ENCODE measurements at regions not wholly inside any gene's neighbourhood (a gene's known extent, or its start where the extent isn't known, plus 50 kb on each side); places are given as distances from the start of the nearest gene placed in this dataset.

DNA sequence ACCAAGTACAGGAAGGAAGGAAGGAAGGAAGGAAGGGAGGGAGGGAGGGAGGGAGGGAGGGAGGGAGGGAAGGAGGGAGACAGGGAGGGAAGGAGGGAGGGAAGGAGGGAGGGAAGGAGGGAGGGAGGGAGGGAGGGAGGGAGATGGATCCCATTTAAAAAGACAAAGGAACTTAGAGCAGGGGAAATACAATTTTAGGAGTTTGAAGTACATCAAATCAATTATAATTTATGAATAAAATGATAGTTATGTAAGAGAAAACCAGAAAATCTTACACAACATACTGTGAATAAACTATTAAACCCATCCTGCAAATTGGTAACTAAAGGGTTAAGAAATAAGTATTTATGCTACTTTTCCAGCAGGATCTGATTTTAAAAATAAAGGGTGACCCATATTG, 475.9 kb downstream of the HDGFL1 start:
- ATAC-seq = no peak
- H3K4me1 ChIP-seq = no peaks in the 10 kb centered on the region
- no peak overlapping the region for H3K27ac ChIP-seq
- no peaks in the 10 kb centered on the region for H3K9me3 ChIP-seq
- H3K4me3 ChIP-seq = no peak overlapping the region
- H3K36me3 ChIP-seq = no peaks in the 10 kb centered on the region
- TF ChIP-seq, protein P1, sequence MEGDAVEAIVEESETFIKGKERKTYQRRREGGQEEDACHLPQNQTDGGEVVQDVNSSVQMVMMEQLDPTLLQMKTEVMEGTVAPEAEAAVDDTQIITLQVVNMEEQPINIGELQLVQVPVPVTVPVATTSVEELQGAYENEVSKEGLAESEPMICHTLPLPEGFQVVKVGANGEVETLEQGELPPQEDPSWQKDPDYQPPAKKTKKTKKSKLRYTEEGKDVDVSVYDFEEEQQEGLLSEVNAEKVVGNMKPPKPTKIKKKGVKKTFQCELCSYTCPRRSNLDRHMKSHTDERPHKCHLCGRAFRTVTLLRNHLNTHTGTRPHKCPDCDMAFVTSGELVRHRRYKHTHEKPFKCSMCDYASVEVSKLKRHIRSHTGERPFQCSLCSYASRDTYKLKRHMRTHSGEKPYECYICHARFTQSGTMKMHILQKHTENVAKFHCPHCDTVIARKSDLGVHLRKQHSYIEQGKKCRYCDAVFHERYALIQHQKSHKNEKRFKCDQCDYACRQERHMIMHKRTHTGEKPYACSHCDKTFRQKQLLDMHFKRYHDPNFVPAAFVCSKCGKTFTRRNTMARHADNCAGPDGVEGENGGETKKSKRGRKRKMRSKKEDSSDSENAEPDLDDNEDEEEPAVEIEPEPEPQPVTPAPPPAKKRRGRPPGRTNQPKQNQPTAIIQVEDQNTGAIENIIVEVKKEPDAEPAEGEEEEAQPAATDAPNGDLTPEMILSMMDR (IDR thresholded peaks at IDR 0.05) = no peak
- no peak for TF ChIP-seq POLR2A (IDR thresholded peaks at IDR 0.05)
- DNase-seq = no peak
- intact Hi-C loops (cut with DNase I) = no loop called here
- H3K27me3 ChIP-seq = no peaks in the 10 kb centered on the region

DNA sequence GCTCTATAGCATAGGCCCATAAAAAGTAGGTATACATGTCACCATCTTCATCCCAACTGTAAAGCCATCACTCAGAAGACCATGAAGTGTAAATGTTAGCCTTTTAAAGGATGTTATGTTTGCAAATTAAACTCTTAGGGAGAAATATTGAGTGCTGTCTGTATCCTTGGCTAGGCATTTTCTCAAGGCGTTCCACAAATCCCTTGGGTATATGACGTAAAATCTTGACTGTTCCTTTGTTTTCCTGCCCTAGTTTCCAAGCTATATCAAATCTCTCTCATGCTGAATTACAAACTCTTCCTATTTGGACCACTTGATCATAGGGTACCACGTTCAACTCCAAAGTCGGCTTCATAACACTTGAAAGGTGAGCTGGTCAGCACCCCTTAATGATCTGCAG, 486.2 kb downstream of the HDGFL1 start:
- DNase-seq (no peak), ATAC-seq (peak in 1 of 4 donors; percentile 68)
- Histone ChIP-seq H3K27ac (no peak overlapping the region), H3K4me3 (no peak overlapping the region), H3K4me1 (no peaks in the 10 kb centered on the region), H3K36me3 (no peaks in the 10 kb centered on the region), H3K27me3 (no peaks in the 10 kb centered on the region), H3K9me3 (peaks cover 0 to 23% (median 4%) of the 10 kb centered on the region in 12 donors)
- TF ChIP-seq, protein P1 (IDR thresholded peaks at IDR 0.05) = no peak
- TF ChIP-seq POLR2A (IDR thresholded peaks at IDR 0.05) = no peak
- WGBS, 4 donors = 53 to 80% (median 65%) methylated on average over 4 of the region's 4 CpGs
- intact Hi-C loops (cut with DNase I) = no loop called here

DNA sequence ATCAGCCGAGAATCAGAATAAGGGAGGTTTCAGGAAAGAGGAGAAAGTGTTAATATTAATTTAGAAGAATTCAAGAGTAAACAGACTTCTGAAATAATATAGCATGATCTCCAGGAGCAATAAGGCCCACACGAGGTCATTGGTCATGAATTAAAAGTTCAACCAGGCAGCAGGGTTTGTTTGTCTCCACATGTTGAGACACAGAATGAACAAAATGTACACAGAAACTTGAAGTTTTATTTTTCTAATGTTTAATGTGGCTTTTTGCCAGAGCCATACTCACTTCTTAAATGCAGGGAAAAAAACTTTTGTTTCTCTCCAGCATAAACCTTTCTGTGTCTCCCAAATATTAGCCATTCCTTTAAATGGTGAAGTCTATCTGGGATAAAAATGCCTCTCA, 504.5 kb downstream of the HDGFL1 start:
- DNase-seq (no peak), ATAC-seq (no peak)
- intact Hi-C loops (cut with DNase I) = no loop called here
- Histone ChIP-seq H3K27me3 (no peaks in the 10 kb centered on the region), H3K4me1 (no peaks in the 10 kb centered on the region), H3K4me3 (no peak overlapping the region), H3K27ac (no peak overlapping the region), H3K36me3 (no peaks in the 10 kb centered on the region), H3K9me3 (peaks cover 0 to 18% (median 6%) of the 10 kb centered on the region in 12 donors)
- WGBS, 4 donors = 70 to 75% (median 73%) methylated on average over 2 of the region's 2 CpGs
- no peak for TF ChIP-seq POLR2A (IDR thresholded peaks at IDR 0.05)
- TF ChIP-seq, protein P1 (IDR thresholded peaks at IDR 0.05) = no peak

DNA sequence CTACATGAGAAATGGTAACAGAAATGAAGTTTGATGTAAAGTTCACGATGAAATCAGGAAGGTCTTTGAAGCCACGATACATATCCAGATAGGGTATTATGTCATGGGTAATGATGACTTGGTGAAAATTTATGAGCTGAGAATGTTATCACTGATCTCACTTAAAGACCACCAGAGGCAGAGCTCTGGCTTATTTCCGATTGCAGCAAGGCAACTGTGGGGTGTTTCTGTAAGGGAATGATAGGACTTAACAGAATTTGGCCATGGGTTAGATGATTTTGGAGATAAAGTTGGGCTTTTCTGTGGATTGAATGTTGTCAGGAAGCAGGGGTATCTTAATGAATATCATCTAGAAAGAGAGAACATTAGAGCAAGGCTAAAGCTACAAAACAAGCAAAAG, 508.4 kb downstream of the HDGFL1 start:
- Histone ChIP-seq H3K36me3 (no peaks in the 10 kb centered on the region), H3K4me1 (no peaks in the 10 kb centered on the region), H3K27ac (no peak overlapping the region), H3K4me3 (no peak overlapping the region), H3K27me3 (no peaks in the 10 kb centered on the region), H3K9me3 (peaks cover 0 to 15% (median 5%) of the 10 kb centered on the region in 12 donors)
- no peak for DNase-seq
- intact Hi-C loops (cut with DNase I) = no loop called here
- ATAC-seq = no peak
- WGBS, 4 donors = 83 to 92% (median 91%) methylated on average over 3 of the region's 3 CpGs
- no peak for TF ChIP-seq POLR2A (IDR thresholded peaks at IDR 0.05)

DNA sequence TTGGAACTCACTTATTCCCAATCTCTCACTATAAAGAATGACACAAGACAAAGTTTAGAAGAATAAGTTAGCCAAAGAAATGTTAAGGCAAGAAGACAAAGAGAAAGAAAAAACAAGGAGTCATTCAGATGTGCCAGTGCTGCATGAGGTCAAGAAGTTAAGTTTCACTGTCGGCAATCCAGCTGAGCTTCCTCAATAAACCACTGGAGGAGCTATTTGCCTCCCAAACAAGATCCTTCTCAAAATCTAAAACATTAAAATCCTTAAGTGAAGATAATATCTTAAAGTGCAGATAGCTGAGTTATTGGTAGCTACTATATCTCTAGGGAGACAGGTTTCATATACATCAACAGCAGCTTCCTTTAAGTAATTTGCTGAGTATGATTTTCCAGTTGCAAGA, 512.3 kb downstream of the HDGFL1 start:
- Histone ChIP-seq H3K9me3 (no peaks in the 10 kb centered on the region), H3K4me3 (no peak overlapping the region), H3K27ac (no peak overlapping the region), H3K36me3 (no peaks in the 10 kb centered on the region), H3K4me1 (no peaks in the 10 kb centered on the region), H3K27me3 (no peaks in the 10 kb centered on the region)
- intact Hi-C loops (cut with DNase I) = no loop called here
- ATAC-seq (no peak), DNase-seq (no peak)
- WGBS, 4 donors = 67 to 87% (median 82%) methylated on average over 1 of the region's 1 CpG
- no peak for TF ChIP-seq POLR2A (IDR thresholded peaks at IDR 0.05)
- TF ChIP-seq, protein P1 (IDR thresholded peaks at IDR 0.05) = peak in 3 of 12 donors; percentile 5 to 16 (median 12)
